NCI-H2107 (cell line): ENCODE measurements at regions not wholly inside any gene's neighbourhood (a gene's known extent, or its start where the extent isn't known, plus 50 kb on each side); places are given as distances from the start of the nearest gene placed in this dataset.

Experiments
- DNase-seq: peaks from one replicate; lab custom pipeline; 2025; lab: John Stamatoyannopoulos, UW

DNA sequence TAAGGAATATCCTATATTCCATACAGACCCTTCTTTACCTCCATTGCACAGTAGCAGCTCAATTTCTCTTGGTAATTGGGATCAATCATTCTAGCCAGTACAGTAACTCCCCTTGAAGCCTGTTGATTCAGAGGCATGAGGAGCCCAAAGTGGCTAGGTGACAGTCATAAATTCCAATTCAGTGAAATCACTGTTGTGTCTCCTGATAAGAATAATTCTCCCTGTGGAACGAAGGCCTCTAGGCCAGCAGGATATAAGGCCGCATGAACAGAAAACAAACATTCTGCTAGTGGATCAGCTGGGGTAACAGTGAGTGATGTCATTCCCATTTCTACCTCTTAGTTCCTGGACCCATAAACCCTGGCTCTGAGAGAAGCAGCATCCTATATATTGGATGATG lies 696.3 kb downstream of the NR2F2 start:
- DNase-seq, result no peak

DNA sequence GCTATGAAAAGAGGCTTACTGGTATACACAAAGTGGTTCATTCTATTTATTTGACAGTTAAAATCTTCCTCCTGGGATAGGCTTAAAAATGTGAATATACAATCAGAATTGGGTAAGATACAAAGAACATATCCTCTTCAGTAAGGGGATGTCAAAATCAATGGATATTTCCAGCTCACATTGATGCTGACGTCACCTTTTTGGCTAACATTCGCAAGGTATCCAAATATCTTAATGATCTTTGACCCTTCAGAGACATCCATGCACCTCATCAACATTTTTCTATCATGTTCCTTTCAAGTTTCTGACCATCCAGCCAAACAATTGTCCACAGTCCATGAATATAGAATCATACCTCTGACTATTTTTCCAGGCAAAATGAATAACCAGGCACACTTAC lies 697.3 kb downstream of the NR2F2 start:
- no peak for DNase-seq

DNA sequence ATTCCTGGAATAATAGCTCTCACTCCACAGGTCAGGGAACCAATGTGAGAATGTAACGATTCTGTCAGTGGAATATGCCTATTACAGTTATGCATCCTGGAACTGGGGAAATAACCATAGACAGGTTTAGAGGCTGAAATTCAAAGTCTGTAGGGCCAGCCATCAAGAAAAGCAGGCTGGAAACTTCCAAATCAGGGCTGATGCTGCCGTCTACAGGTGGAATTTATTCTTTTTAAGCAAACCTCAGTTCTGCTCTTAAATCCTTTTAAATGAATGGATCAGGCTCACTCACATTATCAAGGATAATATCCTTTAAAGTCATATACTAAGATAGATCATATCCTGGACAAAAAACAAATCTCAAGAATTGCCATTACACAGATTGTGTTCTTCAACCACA lies 699.8 kb downstream of the NR2F2 start:
- DNase-seq, result no peak

DNA sequence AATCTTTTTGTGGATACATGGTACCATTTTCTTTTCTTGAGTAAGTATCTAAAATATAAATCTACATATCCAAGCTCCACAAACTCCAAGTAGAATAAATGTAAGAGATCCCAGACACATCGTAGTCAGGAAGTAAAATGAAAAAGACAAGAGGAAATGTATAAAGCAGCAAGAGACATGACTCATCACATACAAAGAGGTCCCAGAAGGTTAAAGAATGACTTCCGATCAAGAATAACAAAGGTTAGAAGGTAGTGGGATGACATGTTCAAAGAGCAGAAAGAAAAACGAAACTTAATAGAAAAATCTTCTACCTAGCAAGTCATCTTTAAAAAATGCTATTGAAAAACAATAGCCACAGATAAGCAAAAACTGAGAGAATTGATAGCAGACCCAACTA lies 705.8 kb downstream of the NR2F2 start:
- DNase-seq, result no peak

DNA sequence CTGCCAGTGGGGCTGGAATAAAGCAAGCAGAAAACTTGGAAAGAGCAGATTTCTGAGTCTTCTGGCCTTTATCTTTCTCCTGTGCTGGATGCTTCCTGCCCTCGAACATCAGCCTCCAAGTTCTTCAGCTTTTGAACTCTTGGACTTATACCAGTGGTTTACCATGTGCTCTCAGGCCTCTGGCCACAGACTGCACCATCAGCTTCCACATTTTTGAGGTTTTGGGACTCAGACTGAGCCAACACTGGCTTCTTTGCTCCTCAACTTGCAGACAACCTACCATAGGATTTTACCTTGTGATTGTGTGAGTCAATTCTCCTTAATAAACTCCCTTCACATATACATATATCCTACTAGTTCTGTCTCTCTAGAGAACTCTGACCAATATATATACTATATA lies 706.6 kb downstream of the NR2F2 start:
- no peak for DNase-seq

DNA sequence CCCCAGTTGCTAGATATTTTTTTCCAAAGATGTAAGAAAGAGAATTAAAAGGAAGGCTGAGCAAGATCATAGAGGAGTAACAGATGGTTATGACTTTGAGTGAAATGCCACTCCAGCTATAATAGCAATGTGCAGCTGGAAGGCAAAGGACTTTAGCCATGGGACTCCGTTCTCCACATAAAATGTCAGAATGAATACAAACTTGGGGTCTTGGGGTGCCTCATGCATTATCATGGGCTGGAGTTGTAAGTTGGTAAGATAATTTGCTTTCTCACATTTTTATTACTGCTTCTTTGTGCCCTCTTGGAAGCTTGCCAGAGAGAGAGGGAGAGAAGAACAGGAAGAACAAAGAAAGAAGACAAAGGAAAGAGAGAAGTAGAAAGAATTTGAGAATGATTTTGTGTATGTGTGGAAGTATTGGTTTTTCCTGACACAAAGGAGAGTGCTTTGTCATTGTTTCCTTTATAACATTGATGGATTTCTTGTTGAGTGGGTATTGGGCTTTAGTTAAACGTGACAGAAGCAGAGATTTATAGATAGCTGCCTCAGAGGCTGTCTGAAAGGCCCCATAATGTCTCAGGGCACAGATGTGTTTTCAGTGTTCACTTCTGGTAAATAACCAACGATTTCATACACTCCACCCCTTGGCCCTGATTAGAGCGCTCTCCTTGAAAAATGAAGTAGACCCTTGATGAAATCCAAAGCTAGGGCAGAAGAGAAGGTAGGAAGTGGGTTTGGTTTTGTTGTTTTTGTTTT lies 715.3 kb downstream of the NR2F2 start:
- no peak for DNase-seq

DNA sequence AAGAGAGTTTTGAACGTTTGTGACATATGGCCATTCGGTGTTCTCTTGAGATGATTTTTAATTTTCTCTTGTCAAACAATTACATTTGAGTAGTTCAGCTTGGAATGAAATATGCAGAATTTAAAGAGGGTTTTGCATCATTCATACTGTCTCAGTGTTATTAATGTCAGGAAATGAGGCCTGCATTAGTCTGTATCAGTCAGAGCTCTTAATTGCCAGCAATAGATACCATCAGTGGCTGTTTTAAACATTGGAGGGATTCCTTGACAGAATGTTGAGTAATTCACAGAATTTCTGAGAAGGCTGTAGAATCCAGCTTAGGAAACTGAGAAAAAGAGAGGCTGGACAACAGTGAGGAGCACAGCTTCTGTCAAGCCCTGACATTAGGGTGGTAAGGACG lies 722.0 kb downstream of the NR2F2 start:
- DNase-seq, result no peak

DNA sequence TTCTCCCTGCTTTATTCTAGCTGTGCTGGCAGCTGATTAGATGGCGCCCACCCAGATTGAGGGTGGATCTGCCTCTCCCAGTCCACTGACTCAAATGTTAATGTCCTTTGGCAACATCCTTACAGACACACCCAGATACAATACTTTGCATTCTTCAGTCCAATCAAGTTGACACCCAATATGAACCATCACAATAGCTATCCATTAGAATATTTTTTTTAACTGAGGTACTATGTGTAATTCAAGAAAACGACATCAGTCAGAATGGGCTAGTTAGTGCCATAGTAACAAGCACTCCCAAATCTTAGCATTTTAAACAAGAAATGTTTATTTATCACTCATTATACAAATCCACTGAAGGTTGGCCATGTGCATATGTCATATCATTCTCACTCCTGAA lies 723.1 kb downstream of the NR2F2 start:
- no peak for DNase-seq

DNA sequence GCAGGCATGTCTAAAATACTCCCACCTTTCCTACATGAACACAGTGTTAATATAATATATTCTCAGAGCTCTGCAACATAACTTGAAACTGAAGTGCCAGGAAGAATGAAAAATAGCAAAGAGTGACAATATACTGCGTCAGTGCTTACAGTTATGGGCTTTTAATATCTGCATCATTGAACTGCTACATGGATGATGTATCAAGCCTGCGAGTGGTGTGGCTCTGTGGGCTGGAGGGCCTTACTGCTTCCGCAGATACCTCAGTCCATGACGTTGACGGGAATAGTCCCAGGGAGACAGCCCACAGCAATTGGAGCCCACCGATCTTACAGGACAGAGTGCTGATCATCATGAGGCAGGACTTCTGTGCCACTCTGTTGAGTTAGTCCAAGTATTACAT lies 727.0 kb downstream of the NR2F2 start:
- DNase-seq, result no peak

DNA sequence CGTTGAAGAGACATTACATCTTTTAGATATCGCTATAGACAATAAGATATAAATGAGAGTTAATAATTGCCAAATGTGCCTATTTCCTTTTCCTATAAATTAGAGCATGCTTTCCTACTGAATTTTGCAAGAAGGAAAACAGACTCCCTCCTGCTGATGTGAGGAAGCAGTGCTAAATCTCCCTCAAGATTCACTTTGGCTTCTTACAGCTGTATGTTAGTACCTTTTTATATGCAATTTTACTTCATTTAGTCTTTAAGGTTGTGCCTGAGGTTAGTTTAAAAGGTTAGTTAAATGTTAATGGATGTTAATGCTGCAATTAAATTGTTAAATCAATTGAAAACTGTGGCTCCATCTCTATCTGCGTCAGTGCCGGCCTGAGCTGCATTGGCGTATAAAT lies 728.8 kb downstream of the NR2F2 start:
- no peak for DNase-seq

DNA sequence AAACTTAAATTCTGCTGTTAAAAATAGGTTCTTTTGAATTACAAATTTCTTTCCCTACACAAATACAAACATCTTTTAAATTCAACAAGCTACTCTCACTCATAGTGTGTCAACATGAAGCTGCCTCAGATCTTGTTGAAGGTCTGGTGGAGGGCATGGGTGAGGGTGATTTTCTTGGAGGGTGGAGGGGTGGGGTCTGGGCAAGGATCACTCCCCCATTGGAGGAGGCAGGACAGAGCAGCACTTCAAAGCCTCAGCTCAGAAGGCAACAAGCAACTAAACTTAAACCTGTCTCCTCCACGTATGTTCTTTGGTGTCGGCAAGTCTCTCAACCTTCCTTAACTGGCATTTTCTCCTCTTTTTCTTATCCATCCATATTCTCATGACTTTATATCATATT lies 730.9 kb downstream of the NR2F2 start:
- no peak for DNase-seq

DNA sequence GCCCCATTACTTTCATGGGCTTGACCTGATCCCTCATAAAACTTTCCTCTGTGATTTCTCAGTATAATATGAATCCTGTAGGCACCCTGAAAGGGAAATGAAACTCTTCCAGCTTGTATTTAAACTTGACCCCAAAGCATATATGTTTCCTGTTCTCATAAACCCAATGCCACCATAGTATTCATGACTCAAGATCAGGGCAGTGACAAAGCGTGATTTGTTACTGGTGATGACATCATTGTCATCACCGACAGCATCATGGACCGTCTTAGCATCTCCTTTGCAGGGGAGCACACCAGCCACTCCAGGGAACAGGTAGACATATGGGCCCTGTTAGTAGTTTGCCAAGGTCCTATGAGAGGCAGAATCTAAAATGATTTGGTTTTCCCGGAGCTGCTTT lies 741.2 kb downstream of the NR2F2 start:
- no peak for DNase-seq

DNA sequence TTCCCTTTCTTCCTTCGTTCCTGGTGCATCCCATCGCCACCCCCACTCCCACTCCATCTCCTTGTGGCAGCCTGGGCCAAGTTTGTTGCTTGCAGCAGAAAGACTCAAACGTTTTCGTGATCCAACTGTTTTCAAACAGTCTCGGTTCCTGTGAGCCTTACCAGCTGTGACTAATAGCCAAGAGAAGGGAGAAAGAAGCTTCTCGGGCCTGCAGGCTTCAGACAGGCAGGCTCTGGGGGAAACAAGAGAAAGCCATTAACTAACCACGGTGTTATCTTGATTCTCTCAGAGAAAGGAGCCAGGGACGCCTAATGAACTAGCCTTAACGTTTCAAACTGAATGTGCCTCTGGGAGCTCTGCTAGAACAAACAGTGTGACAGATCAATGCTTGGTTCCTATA lies 742.0 kb downstream of the NR2F2 start:
- DNase-seq, result no peak

DNA sequence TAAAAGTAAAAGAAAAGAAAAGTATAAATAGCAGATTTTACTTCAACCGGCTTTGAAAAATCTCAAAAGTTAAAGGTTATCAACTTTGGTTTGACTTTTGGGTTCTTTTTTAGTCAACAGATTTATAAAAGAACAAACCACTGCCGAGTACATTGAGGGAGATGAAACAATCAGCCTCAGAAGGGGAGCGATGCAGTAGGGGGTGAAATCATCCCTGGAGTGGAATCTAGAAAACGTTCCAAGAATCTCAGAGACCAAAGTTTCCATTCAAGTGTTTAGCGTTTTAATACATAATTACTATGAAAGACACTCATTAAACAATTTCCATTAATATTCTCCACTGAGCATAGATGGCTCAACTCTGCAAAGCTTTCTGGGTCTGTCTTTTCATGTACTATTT lies 745.5 kb downstream of the NR2F2 start:
- DNase-seq, result no peak

DNA sequence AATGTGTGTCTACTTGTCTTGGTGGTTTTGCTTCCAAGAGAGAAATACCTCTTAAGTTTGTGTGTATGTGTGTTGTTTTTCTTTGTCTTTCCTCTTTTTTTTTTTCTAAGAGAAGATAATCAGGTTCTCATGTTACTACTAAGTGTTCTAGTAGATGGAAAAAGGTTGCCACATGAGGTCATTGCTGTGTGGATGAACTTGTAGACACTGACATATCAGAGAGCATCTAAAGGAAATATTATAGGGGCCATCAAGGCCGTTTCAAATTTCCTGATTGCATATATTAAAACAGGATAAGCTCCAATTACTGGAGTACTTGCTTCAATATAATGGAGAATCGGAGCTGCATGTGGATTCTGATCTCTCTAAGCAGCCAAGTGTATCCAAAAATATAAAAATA lies 747.5 kb downstream of the NR2F2 start:
- DNase-seq, result no peak

DNA sequence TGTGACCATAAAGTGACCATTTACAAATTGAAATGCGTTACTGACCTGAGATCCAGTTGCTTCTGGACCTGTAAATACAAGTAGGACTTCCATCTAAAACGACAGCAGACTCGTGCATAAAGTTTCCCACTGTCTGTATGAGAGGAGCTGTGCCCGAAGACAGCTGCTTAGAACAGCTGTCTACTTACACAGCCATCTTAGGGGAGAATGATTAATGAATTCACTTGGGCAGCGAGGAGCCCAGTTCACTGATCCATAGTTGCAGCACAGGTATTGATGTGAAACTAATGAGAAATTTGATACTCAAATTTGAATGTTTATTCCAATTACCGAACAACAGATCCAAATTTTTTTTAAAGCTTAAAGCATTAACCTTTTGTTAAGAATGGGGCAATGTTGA lies 748.1 kb downstream of the NR2F2 start:
- no peak for DNase-seq

DNA sequence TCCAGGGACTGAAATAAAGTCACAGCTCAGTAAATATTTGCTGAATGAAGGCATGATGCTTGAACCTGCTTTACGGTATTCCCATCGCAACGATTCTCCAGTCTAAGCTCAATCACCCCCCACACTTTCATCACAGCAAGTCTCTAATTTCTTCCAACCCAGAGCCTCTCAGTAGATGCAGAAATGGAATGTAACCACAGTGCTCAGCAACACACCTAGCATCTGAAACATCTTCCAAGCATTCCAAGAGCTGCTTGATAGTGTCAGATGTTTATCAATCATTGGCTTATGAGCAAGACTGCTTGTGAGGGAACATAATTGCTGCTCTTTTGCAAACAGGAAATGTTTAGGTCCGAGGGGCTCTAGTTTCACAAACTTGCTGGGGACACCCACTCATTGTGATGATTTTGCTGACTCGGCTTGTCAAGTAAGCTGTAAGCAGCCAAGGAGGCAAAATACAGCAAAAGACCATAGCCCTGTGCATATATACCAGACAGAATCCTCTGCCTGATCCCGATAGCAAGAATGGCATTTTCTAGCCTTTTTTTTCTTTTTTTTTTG lies 751.2 kb downstream of the NR2F2 start:
- DNase-seq, result no peak

DNA sequence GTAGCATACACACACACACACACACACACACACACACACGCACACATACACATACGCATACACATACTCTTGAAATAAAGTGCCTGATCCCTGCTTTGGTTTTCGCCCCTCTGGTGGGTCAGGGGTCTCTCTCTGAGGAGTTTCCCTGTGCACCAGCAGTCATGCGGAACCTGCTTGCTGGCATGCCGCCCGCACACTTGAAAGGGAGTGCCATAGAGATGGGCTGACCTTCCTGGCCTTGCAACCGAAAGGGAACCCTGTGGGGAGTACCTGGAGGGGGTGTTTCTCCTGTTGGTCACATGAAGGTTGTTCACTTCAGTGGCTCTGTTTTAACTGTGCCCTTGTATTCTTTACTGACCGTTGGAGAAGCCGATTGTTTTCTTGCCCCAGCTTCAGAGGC lies 752.3 kb downstream of the NR2F2 start:
- no peak for DNase-seq

DNA sequence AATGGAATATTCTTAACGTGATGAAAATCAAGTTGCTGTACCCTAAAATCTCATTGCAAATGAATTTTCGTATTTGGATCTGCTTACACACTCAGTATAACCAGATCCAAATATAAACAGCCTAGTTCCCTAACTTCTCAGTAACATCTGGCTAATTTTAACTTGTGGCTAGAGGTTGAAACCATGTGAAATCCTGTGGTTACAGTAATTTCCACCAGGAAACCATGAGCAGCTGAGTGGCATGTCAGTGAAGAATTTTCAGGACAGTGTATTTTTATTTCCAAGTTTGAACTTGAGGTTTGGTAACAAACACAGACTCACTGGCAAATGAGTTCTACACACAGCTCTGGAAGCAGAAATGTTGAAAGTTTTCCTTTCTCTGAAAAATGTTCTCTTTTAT lies 754.1 kb downstream of the NR2F2 start:
- DNase-seq, result no peak

DNA sequence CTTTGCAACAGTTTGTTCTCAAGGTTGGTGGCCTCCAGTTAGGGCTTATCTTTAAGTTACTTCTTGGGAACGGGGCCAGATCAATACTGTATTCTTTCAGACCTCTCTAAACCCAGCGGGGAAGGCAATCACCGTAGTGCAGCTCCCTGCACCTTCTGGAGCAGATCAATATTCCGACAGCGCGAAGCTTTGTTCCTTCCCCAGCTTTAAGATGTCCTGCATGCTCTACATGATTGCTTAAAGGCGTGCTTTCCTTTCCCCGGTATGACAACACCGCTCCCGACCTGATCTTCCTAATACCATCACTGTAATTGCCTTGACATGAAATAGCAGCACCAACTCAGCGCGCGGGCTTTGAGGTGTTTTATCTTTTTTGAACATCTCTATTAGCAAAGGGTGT lies 755.2 kb downstream of the NR2F2 start:
- DNase-seq, result no peak

DNA sequence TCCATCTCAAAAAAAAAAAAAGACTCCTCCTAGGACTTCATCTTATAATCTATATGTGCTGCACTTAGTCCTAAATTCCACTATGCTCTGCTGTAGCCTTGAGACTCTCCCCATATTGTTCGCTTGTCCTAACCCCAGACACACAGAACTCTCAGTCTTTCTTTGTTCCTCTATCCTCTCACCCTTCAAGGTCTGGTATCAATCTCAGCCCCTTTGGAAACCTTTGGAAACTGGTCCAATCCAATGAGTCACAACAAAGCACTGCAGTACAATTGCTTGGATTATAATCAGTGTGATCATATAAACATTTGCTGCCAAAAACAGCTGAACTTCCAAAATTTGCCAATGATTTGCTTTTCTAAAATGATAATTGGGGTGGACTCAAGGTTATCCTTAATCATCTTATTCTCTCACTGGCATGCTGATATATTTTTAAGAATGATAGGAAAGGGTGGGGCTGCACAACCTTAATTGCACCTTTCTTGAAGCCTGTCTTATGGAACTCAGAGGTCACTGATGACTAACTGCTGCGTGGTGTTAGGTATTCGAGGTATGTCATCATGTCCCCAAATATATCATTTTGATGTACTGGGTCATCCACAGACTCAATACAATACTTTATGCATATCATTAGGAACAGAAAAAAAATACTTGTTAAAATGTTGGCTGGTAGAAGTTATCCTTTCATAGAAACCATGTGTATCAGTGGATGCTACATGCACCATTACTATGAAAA lies 756.7 kb downstream of the NR2F2 start:
- DNase-seq, result no peak

DNA sequence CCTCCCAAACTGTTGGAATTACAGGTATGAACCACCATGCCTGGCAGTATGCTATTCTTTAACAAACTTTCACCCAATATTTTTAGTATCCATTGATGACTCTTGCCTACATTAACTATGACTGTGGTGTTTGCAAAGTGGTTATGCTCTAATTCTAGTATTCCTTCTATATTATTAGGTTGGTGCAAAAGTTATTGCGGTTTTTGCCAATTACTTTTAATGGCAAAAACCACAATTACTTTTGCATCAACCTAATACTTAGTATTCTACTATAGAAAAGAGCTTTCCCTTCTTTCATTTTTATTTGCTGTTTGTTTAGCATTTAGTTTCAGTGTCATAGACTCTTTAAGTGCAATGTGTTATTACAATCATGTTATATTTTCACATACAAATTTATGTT lies 760.6 kb downstream of the NR2F2 start:
- no peak for DNase-seq

DNA sequence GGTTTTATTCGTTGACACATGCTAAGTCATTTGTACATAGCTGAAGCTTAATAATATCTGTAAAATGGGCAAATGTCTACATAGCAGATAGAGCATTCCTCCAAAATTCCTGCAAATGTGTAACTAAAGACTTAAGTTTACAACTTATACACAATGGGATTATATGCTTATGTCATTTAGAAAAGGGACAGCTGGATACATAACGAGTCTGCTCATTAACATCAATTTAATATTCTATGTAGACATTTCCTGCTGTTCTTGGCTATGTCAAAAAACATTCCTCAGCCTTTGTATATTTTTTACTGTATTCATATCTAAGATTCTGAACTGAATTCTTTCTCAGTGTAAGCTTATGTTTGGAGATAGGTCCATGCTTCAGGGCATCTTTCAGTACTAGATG lies 762.2 kb downstream of the NR2F2 start:
- DNase-seq, result no peak
